ENCODE measurements at regions not wholly inside any gene's neighbourhood (a gene's known extent, or its start where the extent isn't known, plus 50 kb on each side); places are given as distances from the start of the nearest gene placed in this dataset.

GRCh38 chr10:58014436-58014835, 253.3 kb downstream of the IPMK start:
- TF ChIP-seq CTCF (IDR thresholded peaks at IDR 0.05; ENCODE audit: poor library complexity) = no peak
- no peak for TF ChIP-seq EZH2phosphoT487 (IDR thresholded peaks at IDR 0.05; ENCODE audit: low read depth, severe bottlenecking, unreplicated experiment)
- no peak for TF ChIP-seq EZH2 (IDR thresholded peaks at IDR 0.05; ENCODE audit: borderline replicate concordance)

Data from hepatocyte (in vitro differentiated cells).